SH-SY5Y (cell line): ENCODE measurements at regions not wholly inside any gene's neighbourhood (a gene's known extent, or its start where the extent isn't known, plus 50 kb on each side); places are given as distances from the start of the nearest gene placed in this dataset.

ENCODE experiments used
- GATA2 ChIP-seq: IDR thresholded peaks from 2 replicates; pipeline ENCODE4 v1.6.1; 2011; ENCODE audit warnings: mild to moderate bottlenecking, low read depth, low read length
- GATA3 ChIP-seq: IDR thresholded peaks from 2 replicates; pipeline ENCODE4 v1.6.1; 2011; ENCODE audit warnings: low read depth, mild to moderate bottlenecking, low read length, moderate library complexity

DNA sequence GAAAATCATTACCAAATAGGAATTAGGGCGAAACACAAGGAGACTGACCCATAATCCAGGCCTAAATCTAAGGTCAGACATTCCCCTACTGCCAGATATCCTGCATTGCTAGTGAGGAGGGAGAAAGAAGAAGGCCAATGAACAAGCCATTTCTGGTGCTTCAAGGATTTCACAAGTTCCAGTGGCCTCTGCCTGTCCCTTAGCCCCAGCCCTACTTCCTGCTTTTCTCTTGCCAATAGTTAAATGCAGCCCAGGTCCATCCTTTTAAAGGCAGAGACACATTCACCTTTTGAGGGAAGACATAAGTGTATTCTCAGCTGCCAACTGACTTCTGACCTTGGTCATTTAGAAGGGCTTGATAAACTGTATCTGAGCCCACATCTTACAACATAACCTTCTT, 135.8 kb downstream of the ZNF621 start:
- no peak for TF ChIP-seq GATA2
- no peak for TF ChIP-seq GATA3
